ENCODE measurements at regions not wholly inside any gene's neighbourhood (a gene's known extent, or its start where the extent isn't known, plus 50 kb on each side); places are given as distances from the start of the nearest gene placed in this dataset.

- Histone ChIP-seq H3K14ac (ENCODE audit: insufficient read length) (no peak overlapping the region), H3K23ac (ENCODE audit: insufficient read length) (no peak overlapping the region), H3K4me2 (ENCODE audit: insufficient read depth in 1 of 2, low read depth in 2 of 2, low read length in 2 of 2) (no peak overlapping the region), H3K79me2 (ENCODE audit: control insufficient read depth in 1 of 2, insufficient read depth in 2 of 2, low read length in 2 of 2) (no peaks in the 10 kb centered on the region), H3K18ac (ENCODE audit: extremely low read depth, low read length) (no peak overlapping the region), H3K9ac (replicated peaks in 1 of 4; ENCODE audit: extremely low read depth in 1 of 4, low read depth in 3 of 4, low read length in 3 of 4) (no peak overlapping the region), H3K27ac (ENCODE audit: low read depth, low read length) (no peak overlapping the region), H2BK20ac (ENCODE audit: low read length) (no peak overlapping the region), H4K5ac (ENCODE audit: insufficient read length, low read depth, low read length) (no peak overlapping the region), H2AK5ac (ENCODE audit: low read depth, low read length) (no peak overlapping the region), H2BK120ac (replicated peaks; ENCODE audit: low read depth, low read length) (no peak overlapping the region), H2AFZ (ENCODE audit: low read length) (no peak overlapping the region), H3K23me2 (ENCODE audit: low read depth, low read length) (no peaks in the 10 kb centered on the region), H3K9me3 (ENCODE audit: insufficient read depth in 2 of 2, low read depth in 1 of 2, low read length in 1 of 2) (no peaks in the 10 kb centered on the region), H2BK12ac (ENCODE audit: low read depth, low read length) (no peak overlapping the region), H3K36me3 (ENCODE audit: control insufficient read depth in 2 of 4, insufficient read depth in 4 of 4, low read length in 3 of 4) (no peaks in the 10 kb centered on the region), H3K4ac (replicated peaks; ENCODE audit: insufficient read length, low read depth, low read length) (no peak overlapping the region), H3K79me1 (ENCODE audit: low read depth, low read length) (no peaks in the 10 kb centered on the region), H3K27me3 (replicated peaks in 1 of 4; ENCODE audit: control insufficient read depth in 3 of 4, extremely low read depth in 1 of 4, insufficient read depth in 3 of 4, low read length in 3 of 4) (no peaks in the 10 kb centered on the region), H4K91ac (replicated peaks; ENCODE audit: insufficient read length, low read length) (no peak overlapping the region), H2BK15ac (ENCODE audit: low read length) (no peak overlapping the region), H3K4me1 (replicated peaks in 1 of 4; ENCODE audit: control insufficient read depth in 3 of 4, insufficient read depth in 4 of 4, low read length in 3 of 4) (peaks cover 0 to 8% (median 3%) of the 10 kb centered on the region in 4 experiments; a peak in 4 of 7 replicates), H2BK5ac (ENCODE audit: low read depth, low read length) (no peak overlapping the region), H3K4me3 (ENCODE audit: extremely low read depth in 1 of 4, insufficient read depth in 2 of 4, low read depth in 3 of 4, low read length in 4 of 4) (no peak overlapping the region), H3K56ac (replicated peaks; ENCODE audit: insufficient read length, low read depth, low read length) (no peak overlapping the region), H4K20me1 (replicated peaks in 1 of 2; ENCODE audit: control insufficient read depth in 1 of 2, insufficient read depth in 2 of 2, low read length in 2 of 2) (no peaks in the 10 kb centered on the region), H4K8ac (ENCODE audit: extremely low read depth, insufficient read depth, low read length) (no peak overlapping the region)
- FAIRE-seq (no peak), DNase-seq (ENCODE audit: low read depth in 1 of 2, low spot score in 2 of 2) (no peak)
- POLR2A ChIA-PET (ENCODE audit: partially characterized antibody), result no interaction called here
- WGBS, 2 experiments (ENCODE audit: extremely low coverage in 1 of 2, insufficient coverage in 1 of 2, insufficient read length in 1 of 2, insufficient replicate concordance in 2 of 2, low coverage in 1 of 2, low lambda C conversion rate in 2 of 2, missing lambda C conversion rate in 1 of 2), result 80% methylated on average over 5 of the region's 5 CpGs; no CpG with 5 or more reads in 1 of the 2 experiments
- CTCF ChIA-PET (ENCODE audit: partially characterized antibody), result no interaction called here
- TF ChIP-seq SP2 (IDR thresholded peaks at IDR 0.05; ENCODE audit: low read length), result no peak
- TF ChIP-seq CHD2 (IDR thresholded peaks at IDR 0.05; ENCODE audit: low read length), result no peak
- no peak for TF ChIP-seq MAX (IDR thresholded peaks at IDR 0.05)
- no peak for TF ChIP-seq ASH2L (IDR thresholded peaks at IDR 0.05; ENCODE audit: low read length)
These were observed 125.1 kb upstream of the TBX3 start for GRCh38 chr12:114809097-114809496.

Data from H1 (cell line).